NCI-H1436 (cell line): ENCODE measurements at regions not wholly inside any gene's neighbourhood (a gene's known extent, or its start where the extent isn't known, plus 50 kb on each side); places are given as distances from the start of the nearest gene placed in this dataset.

Experiments
- DNase-seq: peaks from one replicate; lab custom pipeline; 2025; lab: John Stamatoyannopoulos, UW

- no peak for DNase-seq
Observed at GRCh38 chr11:110785398-110785797, 73.2 kb upstream of the ARHGAP20 start.

GRCh38 chr11:110782616-110783015 is 70.4 kb upstream of the ARHGAP20 start:
- DNase-seq = no peak

- no peak for DNase-seq
Observed at GRCh38 chr11:110779108-110779507, 66.9 kb upstream of the ARHGAP20 start.

- DNase-seq = no peak
Observed at GRCh38 chr11:110778343-110778742, 66.1 kb upstream of the ARHGAP20 start.

GRCh38 chr11:110777775-110778174 is 65.5 kb upstream of the ARHGAP20 start:
- DNase-seq = no peak

GRCh38 chr11:110776081-110776480 is 63.8 kb upstream of the ARHGAP20 start:
- no peak for DNase-seq

GRCh38 chr11:110774138-110775014 is 62.1 kb upstream of the ARHGAP20 start:
- DNase-seq = no peak

- DNase-seq = no peak
Observed at GRCh38 chr11:110773442-110773841, 61.2 kb upstream of the ARHGAP20 start.

GRCh38 chr11:110772863-110773262 is 60.6 kb upstream of the ARHGAP20 start:
- DNase-seq = no peak

- no peak for DNase-seq
Observed at GRCh38 chr11:110766316-110766715, 54.1 kb upstream of the ARHGAP20 start.

GRCh38 chr11:110764485-110764884 is 52.2 kb upstream of the ARHGAP20 start:
- no peak for DNase-seq

- no peak for DNase-seq
Observed at GRCh38 chr11:110763249-110764011, 51.2 kb upstream of the ARHGAP20 start.

- no peak for DNase-seq
Observed at GRCh38 chr11:110762590-110762989, 50.4 kb upstream of the ARHGAP20 start.
